NCI-H2081 (cell line): ENCODE measurements at regions not wholly inside any gene's neighbourhood (a gene's known extent, or its start where the extent isn't known, plus 50 kb on each side); places are given as distances from the start of the nearest gene placed in this dataset.
A peak's percentile ranks its signal among the peaks of the same experiment; 100 is the strongest.
"Not testable (repeated sequence)": the region's sequence is repeated elsewhere in the genome, so short reads cannot be mapped to it uniquely, and the experiment has no call there.

Experiments
- DNase-seq, 2 experiments: peaks; one replicate each; lab custom pipeline; 2025; lab: John Stamatoyannopoulos, UW

- no peak for DNase-seq
Observed at GRCh38 chr2:176424746-176425145, 155.5 kb downstream of the MTX2 start.

DNA sequence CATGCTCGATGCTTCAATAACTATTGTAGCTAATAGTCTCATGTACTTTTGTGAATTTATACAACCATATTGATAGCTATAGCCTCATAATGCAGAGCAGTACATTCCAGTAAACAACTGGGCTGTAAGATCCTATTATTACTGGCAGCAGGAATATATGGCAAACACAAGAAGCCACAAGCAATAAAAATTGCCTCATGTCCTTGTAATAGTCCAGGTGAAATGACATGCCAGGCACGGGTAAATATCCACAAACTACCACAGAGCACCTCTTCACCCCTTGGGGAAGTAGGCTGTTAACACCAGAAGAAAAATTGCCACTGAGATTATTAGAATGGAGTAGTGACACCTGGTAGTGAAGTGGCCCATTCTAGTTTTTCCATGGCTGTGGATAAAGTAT is 158.3 kb downstream of the MTX2 start:
- no peak for DNase-seq

- not testable (repeated sequence) for DNase-seq
Observed at GRCh38 chr2:176428944-176429469, 159.8 kb downstream of the MTX2 start.

- DNase-seq: no peak
Observed at GRCh38 chr2:176432434-176432833, 163.2 kb downstream of the MTX2 start.

DNA sequence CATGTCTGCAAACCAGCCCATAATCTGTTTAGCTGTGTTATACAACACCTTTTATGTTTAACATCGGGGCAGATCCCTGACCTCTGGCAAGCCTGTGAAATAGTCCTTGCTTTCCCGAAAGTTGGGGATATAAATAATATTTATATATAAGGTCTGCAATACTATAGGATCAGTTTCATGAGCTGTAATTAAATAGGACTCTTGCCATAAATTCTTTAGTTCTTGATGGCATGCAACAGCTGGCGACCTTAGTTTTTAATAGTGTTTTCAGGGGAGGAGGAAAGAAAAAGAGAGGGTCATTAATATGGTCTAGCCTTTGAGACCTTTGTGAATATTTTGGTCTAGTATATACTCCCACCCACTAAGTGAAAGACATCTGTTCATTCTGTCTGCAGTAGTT is 166.5 kb downstream of the MTX2 start:
- DNase-seq: no peak

DNA sequence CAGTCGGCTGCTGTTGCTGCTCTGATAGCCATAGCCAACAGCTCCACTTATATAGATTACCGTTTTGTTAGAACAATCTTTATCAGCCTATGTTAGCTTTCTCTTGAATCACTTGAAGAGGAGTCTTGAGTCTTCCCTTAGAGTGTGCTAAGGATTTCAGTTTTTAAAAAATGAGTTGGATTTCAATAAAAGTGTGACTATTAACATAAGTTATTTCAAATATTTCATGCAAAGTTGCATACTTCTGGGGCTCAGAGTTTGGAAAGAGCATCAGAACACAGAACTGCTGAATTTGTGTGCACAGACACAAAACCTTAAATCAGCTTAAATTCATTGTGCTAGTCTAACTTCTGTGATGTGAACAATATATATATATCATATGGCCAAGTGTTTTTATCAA is 174.7 kb downstream of the MTX2 start:
- DNase-seq: no peak

DNA sequence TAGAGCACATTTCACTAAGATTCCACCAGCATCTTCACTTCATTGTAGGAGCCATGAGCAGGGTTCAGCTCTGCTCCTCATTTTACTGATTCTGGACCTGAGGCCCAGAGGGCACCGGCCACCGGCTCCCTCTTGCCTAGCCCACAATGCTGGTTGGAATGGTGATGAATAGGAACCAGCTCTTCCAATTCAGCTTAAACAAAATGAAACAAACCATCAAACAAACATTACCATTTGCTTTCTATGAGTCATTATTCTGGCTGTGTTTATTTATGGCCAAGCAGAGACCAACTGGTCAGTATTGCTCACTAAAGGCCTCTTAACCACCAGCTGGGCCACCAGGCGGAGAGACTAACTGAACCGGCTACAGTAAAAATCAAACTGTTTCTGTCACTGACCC is 176.7 kb downstream of the MTX2 start:
- no peak for DNase-seq

GRCh38 chr2:176446718-176447414 is 177.6 kb downstream of the MTX2 start:
- no peak for DNase-seq

GRCh38 chr2:176447616-176448015 is 178.4 kb downstream of the MTX2 start:
- DNase-seq: no peak

GRCh38 chr2:176449852-176450251 is 180.6 kb downstream of the MTX2 start:
- DNase-seq: no peak

DNA sequence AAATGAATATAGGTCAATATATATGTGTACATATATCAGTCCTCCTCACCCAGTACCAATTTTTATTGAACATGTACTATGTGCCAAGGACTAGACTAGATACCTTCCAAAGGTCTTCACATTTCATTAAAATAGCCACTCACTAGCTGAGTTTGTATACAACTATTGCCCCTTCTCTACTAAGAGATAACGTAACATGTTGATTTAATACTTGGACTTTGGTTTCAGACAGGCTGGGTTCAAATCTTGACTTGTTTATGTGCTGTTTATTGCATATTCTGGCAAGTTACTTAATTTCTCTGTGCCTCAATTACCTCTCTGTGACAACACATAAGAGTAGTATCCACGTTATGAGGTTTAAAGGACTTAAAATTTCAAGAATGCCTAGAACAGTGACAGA is 184.5 kb downstream of the MTX2 start:
- no peak for DNase-seq

- peak; percentile 77 to 87 for DNase-seq
Observed at GRCh38 chr2:176454893-176455815, 185.9 kb downstream of the MTX2 start.

- DNase-seq: no peak
Observed at GRCh38 chr2:176455816-176456291, 186.6 kb downstream of the MTX2 start.

GRCh38 chr2:176457481-176457880 is 188.2 kb downstream of the MTX2 start:
- no peak for DNase-seq

DNA sequence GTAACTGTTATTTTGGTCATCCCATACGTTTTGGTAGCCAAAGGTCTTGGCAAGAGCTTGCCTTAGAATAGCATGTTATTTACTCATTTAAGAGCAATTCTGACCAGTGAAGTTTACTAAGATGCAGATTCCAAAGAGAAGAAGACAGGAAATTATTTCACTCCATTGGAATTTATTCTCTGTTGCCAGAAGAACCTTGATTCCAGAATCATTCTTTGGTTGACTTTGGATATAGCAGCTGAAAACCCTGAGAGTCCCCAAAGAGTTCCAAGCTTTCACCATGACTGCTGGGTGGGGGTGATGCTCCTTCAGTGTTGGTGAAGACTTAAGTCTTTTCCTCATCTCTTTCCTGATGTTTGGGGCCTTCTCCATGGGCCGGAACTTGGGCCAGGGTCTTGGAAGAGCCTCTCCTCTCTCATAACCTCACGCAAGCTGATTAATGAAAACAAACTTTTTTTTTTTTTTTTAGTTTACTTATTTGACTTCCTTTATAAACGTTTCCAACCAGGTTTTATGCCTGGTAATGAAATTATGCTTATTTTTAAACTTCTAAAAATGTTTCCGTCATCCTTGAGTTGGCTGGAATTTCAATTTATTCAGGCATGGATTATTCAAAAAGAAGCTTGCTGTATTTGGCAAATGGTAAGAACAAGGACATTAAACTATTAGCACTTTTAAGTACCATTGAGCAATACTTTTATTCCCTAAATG is 192.0 kb downstream of the MTX2 start:
- no peak for DNase-seq

GRCh38 chr2:176461809-176462670 is 192.8 kb downstream of the MTX2 start:
- peak in 1 of 2 experiments; percentile 21 for DNase-seq

DNA sequence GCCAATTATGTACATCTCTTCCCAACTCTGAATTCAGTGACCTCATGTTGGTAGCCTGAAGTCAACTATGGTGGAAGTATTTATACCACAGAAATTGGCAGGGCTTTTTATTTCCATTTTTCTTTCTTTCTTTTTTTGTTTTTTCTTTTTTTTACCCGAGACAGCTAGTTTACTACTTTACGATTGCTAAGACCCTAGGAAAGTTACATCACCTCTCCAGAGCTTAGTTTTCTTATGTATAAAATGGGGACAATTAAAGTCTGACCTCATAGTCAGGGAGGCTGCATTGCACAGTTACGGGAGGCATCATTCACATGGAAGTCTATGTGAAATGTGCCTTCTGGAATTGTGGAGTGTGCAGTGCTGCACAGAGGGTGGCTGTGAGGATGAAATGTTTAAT is 194.3 kb downstream of the MTX2 start:
- DNase-seq: no peak

- no peak for DNase-seq
Observed at GRCh38 chr2:176464886-176465564, 195.8 kb downstream of the MTX2 start.

GRCh38 chr2:176466918-176467452 is 197.7 kb downstream of the MTX2 start:
- no peak for DNase-seq

- no peak for DNase-seq
Observed at GRCh38 chr2:176467595-176467994, 198.4 kb downstream of the MTX2 start.
